Suprapubic skin (tissue), 4 donors: ENCODE measurements at regions not wholly inside any gene's neighbourhood (a gene's known extent, or its start where the extent isn't known, plus 50 kb on each side); places are given as distances from the start of the nearest gene placed in this dataset.

Experiments used
- DNase-seq, 2 donors: peaks; one replicate each; pipeline ENCODE4 v3.0.0-alpha.2; 2019; ENCODE audit warnings: low spot score in 2 of 2
- H3K27ac ChIP-seq: fragments of 200-600 bp; sonication (generic); one replicate; pipeline ENCODE4 v1.5.1; 2019
- H3K27me3 ChIP-seq: fragments of 200-600 bp; sonication (generic); one replicate; pipeline ENCODE4 v1.5.1; 2019
- H3K36me3 ChIP-seq: fragments of 200-600 bp; sonication (generic); one replicate; pipeline ENCODE4 v1.5.1; 2019
- H3K4me1 ChIP-seq: fragments of 200-600 bp; sonication (generic); one replicate; pipeline ENCODE4 v1.5.1; 2019
- H3K4me3 ChIP-seq: fragments of 200-600 bp; sonication (generic); one replicate; pipeline ENCODE4 v1.5.1; 2019; ENCODE audit warnings: mild to moderate bottlenecking
- H3K9me3 ChIP-seq: fragments of 200-600 bp; sonication (generic); one replicate; pipeline ENCODE4 v1.5.1; 2019
- CTCF ChIP-seq, 2 donors: fragments of 200-600 bp in 1 of 2; fragments of 450-650 bp in 1 of 2; sonication (generic) in 1 of 2; IDR thresholded peaks; one replicate each; pipeline ENCODE4 v1.5.1; 2016 to 2019; ENCODE audit warnings: antibody characterized with exemption in 2 of 2, mild to moderate bottlenecking in 1 of 2, moderate library complexity in 1 of 2
- EP300 ChIP-seq: sonication (generic); formaldehyde crosslinking; IDR thresholded peaks from one replicate; pipeline ENCODE4 v1.6.1; 2017; ENCODE audit warnings: antibody characterized with exemption
- POLR2A ChIP-seq, 2 donors: fragments of 450-650 bp; IDR thresholded peaks; one replicate each; pipeline ENCODE4 v1.6.1; 2017; ENCODE audit warnings: antibody characterized with exemption in 2 of 2, mild to moderate bottlenecking in 2 of 2, moderate library complexity in 2 of 2
- POLR2AphosphoS5 ChIP-seq, 3 donors: sonication (generic); formaldehyde crosslinking; IDR thresholded peaks; one replicate each; pipeline ENCODE4 v1.6.1; 2017; ENCODE audit warnings: antibody characterized with exemption in 3 of 3
- WGBS: methylation state at CpG from one replicate; pipeline ENCODE4 v1.1.5; 2018; 5-methylcytosine and 5-hydroxymethylcytosine counted together

- no peaks in the 10 kb centered on the region for H3K4me1 ChIP-seq
- no peaks in the 10 kb centered on the region for H3K27me3 ChIP-seq
- DNase-seq = no peak
- H3K9me3 ChIP-seq = no peaks in the 10 kb centered on the region
- no peaks in the 10 kb centered on the region for H3K36me3 ChIP-seq
- H3K27ac ChIP-seq = no peak overlapping the region
- H3K4me3 ChIP-seq = no peak overlapping the region
- TF ChIP-seq EP300 = no peak
- no peak for TF ChIP-seq POLR2A (IDR thresholded peaks at IDR 0.05)
- TF ChIP-seq CTCF (IDR thresholded peaks at IDR 0.05) = no peak
- TF ChIP-seq POLR2AphosphoS5 (IDR thresholded peaks at IDR 0.05) = no peak
- 86% methylated on average over 4 of the region's 4 CpGs for WGBS
Measured at GRCh38 chr2:134097740-134098139, 156.1 kb upstream of the MGAT5 start.

- 78% methylated on average over 3 of the region's 3 CpGs for WGBS
- Histone ChIP-seq H3K9me3 (no peaks in the 10 kb centered on the region), H3K27me3 (no peaks in the 10 kb centered on the region), H3K4me1 (no peaks in the 10 kb centered on the region), H3K36me3 (no peaks in the 10 kb centered on the region), H3K4me3 (no peak overlapping the region), H3K27ac (no peak overlapping the region)
- no peak for TF ChIP-seq CTCF (IDR thresholded peaks at IDR 0.05)
- no peak for TF ChIP-seq POLR2AphosphoS5 (IDR thresholded peaks at IDR 0.05)
- no peak for TF ChIP-seq POLR2A (IDR thresholded peaks at IDR 0.05)
- no peak for TF ChIP-seq EP300
- DNase-seq = no peak
Measured at GRCh38 chr2:134098321-134098720, 155.6 kb upstream of the MGAT5 start.

GRCh38 chr2:134099273-134099672, 154.6 kb upstream of the MGAT5 start:
- no peaks in the 10 kb centered on the region for H3K4me1 ChIP-seq
- no peak for DNase-seq
- no peaks in the 10 kb centered on the region for H3K27me3 ChIP-seq
- TF ChIP-seq CTCF (IDR thresholded peaks at IDR 0.05) (no peak), POLR2AphosphoS5 (IDR thresholded peaks at IDR 0.05) (no peak), POLR2A (IDR thresholded peaks at IDR 0.05) (no peak), EP300 (no peak)
- no peaks in the 10 kb centered on the region for H3K36me3 ChIP-seq
- no peak overlapping the region for H3K4me3 ChIP-seq
- no peak overlapping the region for H3K27ac ChIP-seq
- 79% methylated on average over 1 of the region's 1 CpG for WGBS
- H3K9me3 ChIP-seq = no peaks in the 10 kb centered on the region

- no peak for DNase-seq
- Histone ChIP-seq H3K27me3 (no peaks in the 10 kb centered on the region), H3K4me3 (no peak overlapping the region), H3K36me3 (no peaks in the 10 kb centered on the region), H3K4me1 (no peaks in the 10 kb centered on the region), H3K27ac (no peak overlapping the region), H3K9me3 (no peaks in the 10 kb centered on the region)
- WGBS = 81% methylated on average over 2 of the region's 2 CpGs
- TF ChIP-seq POLR2AphosphoS5 (IDR thresholded peaks at IDR 0.05) (no peak), POLR2A (IDR thresholded peaks at IDR 0.05) (no peak), EP300 (no peak), CTCF (IDR thresholded peaks at IDR 0.05) (no peak)
Measured at GRCh38 chr2:134103196-134103595, 150.7 kb upstream of the MGAT5 start.

- DNase-seq = no peak
- Histone ChIP-seq H3K27ac (no peak overlapping the region), H3K4me1 (no peaks in the 10 kb centered on the region), H3K27me3 (no peaks in the 10 kb centered on the region), H3K9me3 (no peaks in the 10 kb centered on the region), H3K36me3 (no peaks in the 10 kb centered on the region), H3K4me3 (no peak overlapping the region)
- 45% methylated on average over 1 of the region's 1 CpG for WGBS
- no peak for TF ChIP-seq CTCF (IDR thresholded peaks at IDR 0.05)
- no peak for TF ChIP-seq POLR2A (IDR thresholded peaks at IDR 0.05)
- no peak for TF ChIP-seq POLR2AphosphoS5 (IDR thresholded peaks at IDR 0.05)
- TF ChIP-seq EP300 = no peak
Measured at GRCh38 chr2:134104754-134105153, 149.1 kb upstream of the MGAT5 start.
